MM.1S (cell line): ENCODE measurements at regions not wholly inside any gene's neighbourhood (a gene's known extent, or its start where the extent isn't known, plus 50 kb on each side); places are given as distances from the start of the nearest gene placed in this dataset.

ENCODE experiments used
- EZH2 ChIP-seq: fragments of 300-600 bp; sonication (generic); optimal IDR thresholded peaks from 2 replicates; pipeline ENCODE3; 2017; ENCODE audit warnings: low read depth, mild to moderate bottlenecking, antibody characterized with exemption, low read length, mixed read lengths
- EZH2phosphoT487 ChIP-seq: fragments of 300-600 bp; sonication (generic); IDR thresholded peaks from 2 replicates; pipeline ENCODE4 v1.6.1; 2018; ENCODE audit warnings: antibody characterized with exemption, low read length
- TF ChIP-seq, protein P1 (sequence below): fragments of 300-600 bp; sonication (generic); IDR thresholded peaks from 2 replicates; pipeline ENCODE4 v1.5.1; 2016; ENCODE audit warnings: antibody characterized with exemption, low read length, mixed read lengths

DNA sequence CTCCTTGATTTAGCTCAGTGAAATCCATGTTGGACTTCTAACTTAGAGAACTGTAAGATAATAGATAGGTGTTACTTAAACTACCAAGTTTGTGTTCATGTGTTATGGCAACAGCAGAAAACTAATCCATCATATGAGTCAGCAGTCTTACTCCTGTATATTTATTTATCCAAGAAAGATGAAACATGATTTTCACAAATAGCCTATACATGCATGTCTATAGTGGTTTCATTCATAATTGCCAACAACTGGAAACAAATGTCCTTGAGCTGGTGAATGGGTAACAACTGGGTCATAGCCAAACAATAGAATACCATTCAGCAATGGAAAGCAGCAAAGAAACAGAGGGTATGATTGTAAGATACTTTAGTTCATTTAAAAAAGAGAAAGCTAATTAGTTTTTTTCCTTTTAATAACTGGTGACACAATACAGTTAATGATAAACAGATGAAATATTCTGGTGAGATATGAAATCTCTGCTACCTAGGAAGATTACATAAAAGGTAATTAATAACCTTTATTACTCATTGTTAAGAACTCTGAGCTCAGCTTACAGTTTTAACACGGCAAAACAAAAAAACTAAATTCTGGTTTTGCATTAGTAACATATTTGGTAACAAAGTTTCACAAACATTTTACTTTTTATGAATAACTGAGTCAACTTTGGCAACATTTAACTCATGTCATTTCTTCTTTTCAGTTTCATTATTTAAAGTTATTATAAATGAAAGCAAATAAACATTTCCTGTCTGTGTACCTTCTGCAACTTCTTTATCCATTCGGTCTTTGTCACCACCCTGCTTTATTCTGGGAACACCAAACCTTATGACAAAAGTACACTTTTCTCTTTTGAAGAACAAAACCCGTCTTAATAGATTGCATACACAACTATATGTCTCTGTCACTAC, 181.3 kb downstream of the LIG4 start:
- TF ChIP-seq, protein P1, sequence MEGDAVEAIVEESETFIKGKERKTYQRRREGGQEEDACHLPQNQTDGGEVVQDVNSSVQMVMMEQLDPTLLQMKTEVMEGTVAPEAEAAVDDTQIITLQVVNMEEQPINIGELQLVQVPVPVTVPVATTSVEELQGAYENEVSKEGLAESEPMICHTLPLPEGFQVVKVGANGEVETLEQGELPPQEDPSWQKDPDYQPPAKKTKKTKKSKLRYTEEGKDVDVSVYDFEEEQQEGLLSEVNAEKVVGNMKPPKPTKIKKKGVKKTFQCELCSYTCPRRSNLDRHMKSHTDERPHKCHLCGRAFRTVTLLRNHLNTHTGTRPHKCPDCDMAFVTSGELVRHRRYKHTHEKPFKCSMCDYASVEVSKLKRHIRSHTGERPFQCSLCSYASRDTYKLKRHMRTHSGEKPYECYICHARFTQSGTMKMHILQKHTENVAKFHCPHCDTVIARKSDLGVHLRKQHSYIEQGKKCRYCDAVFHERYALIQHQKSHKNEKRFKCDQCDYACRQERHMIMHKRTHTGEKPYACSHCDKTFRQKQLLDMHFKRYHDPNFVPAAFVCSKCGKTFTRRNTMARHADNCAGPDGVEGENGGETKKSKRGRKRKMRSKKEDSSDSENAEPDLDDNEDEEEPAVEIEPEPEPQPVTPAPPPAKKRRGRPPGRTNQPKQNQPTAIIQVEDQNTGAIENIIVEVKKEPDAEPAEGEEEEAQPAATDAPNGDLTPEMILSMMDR = no peak
- no peak for TF ChIP-seq EZH2phosphoT487
- no peak for TF ChIP-seq EZH2
